ENCODE measurements at regions not wholly inside any gene's neighbourhood (a gene's known extent, or its start where the extent isn't known, plus 50 kb on each side); places are given as distances from the start of the nearest gene placed in this dataset.

DNA sequence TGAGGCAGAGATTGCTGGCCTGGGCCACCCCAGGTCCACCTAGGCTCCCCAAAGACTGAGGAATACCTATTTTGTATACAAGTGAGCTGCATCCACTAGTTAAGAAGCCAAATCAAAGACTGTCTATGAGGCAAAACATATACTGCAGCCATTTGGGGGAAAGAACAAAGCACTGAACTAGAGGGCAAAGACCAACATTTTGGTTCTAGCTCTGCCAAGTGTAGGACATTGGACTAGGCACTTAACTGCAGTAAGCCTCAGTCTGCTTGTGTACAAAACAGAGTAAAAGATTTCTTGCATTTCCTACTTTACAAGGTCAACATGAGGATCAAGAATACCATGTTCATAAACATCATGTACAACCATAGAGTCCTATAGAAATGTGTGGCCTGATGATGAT, 94.8 kb upstream of the CYP1B1 start:
- H3K27me3 Mint-ChIP-seq (ENCODE audit: low read depth), result no peaks in the 10 kb centered on the region
- H3K9me3 Mint-ChIP-seq, result peaks cover 6% of the 10 kb centered on the region
- no peak overlapping the region for H3K4me3 Mint-ChIP-seq
- peaks cover 52% of the 10 kb centered on the region for H3K4me1 Mint-ChIP-seq
- TF ChIP-seq, protein P1, sequence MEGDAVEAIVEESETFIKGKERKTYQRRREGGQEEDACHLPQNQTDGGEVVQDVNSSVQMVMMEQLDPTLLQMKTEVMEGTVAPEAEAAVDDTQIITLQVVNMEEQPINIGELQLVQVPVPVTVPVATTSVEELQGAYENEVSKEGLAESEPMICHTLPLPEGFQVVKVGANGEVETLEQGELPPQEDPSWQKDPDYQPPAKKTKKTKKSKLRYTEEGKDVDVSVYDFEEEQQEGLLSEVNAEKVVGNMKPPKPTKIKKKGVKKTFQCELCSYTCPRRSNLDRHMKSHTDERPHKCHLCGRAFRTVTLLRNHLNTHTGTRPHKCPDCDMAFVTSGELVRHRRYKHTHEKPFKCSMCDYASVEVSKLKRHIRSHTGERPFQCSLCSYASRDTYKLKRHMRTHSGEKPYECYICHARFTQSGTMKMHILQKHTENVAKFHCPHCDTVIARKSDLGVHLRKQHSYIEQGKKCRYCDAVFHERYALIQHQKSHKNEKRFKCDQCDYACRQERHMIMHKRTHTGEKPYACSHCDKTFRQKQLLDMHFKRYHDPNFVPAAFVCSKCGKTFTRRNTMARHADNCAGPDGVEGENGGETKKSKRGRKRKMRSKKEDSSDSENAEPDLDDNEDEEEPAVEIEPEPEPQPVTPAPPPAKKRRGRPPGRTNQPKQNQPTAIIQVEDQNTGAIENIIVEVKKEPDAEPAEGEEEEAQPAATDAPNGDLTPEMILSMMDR (IDR thresholded peaks at IDR 0.05; ENCODE audit: unreplicated experiment in 3 of 3), result no peak
- H3K36me3 Mint-ChIP-seq (ENCODE audit: low read depth), result peaks cover 9% of the 10 kb centered on the region
- peak overlapping the region in 2 of 3 experiments; percentile 77 to 87 for H3K27ac Mint-ChIP-seq

DNA sequence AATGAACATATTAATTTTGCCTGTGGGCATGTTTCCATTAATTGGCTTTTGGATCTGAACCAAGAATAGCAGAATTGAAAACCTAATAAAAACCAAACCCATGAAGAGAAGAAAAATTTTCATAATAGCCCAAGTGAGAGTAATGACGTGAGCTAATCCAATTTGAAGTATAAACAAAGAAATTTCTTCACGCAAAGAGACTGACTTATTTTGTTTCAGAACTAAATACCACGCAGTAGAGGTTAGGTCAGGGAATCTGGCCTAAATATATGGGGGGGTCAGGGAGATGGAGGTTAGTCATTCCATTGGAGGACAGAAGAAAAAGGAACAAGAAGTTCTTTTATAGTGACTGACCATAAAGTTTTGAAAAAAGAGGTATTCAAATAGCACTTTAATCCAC, 94.1 kb upstream of the CYP1B1 start:
- Mint-ChIP-seq H3K4me1 (peaks cover 56% of the 10 kb centered on the region), H3K27ac (peak overlapping the region; percentile 43 to 87 (median 77)), H3K27me3 (ENCODE audit: low read depth) (no peaks in the 10 kb centered on the region), H3K4me3 (no peak overlapping the region), H3K9me3 (peaks cover 6% of the 10 kb centered on the region), H3K36me3 (ENCODE audit: low read depth) (peaks cover 9% of the 10 kb centered on the region)
- TF ChIP-seq, protein P1 (IDR thresholded peaks at IDR 0.05; ENCODE audit: unreplicated experiment in 3 of 3), result no peak

DNA sequence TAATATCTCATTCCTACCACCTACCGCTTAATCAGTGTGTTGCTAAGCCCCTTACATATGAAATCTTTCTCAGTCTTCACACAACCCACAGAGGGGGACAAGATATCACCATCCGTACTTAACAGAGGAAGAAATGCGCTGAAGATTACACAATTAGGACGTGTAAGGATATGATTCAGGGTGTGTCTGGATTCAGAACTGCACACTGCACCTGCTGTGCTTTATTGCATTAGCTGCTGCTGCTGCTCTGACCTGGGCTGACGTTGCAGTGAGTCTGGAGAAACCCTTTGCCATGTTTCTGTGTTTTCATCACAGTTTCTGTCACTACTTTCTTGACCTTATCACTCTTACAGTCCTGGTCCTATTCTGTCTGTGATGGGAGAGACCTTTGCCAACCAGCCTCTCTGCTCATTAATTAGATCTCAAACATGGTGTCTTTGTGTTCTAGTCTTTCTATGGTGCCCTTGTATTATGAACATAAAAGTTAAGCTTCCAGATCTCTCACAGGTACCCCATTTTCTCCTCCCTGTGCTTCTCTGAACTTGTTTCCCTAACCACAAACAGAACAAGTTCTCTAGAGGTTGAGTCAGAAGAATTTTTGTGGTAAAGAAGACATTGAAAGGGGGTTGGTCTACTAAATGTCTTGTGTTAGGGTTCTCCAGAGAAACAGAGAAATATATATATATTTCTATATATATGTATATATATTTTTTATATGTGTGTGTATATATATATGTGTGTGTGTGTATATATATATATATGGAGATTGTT, 92.9 kb upstream of the CYP1B1 start:
- TF ChIP-seq, protein P1 (IDR thresholded peaks at IDR 0.05; ENCODE audit: unreplicated experiment in 3 of 3), result no peak
- peaks cover 9% of the 10 kb centered on the region for H3K36me3 Mint-ChIP-seq (ENCODE audit: low read depth)
- H3K4me3 Mint-ChIP-seq, result no peak overlapping the region
- H3K4me1 Mint-ChIP-seq, result peaks cover 59% of the 10 kb centered on the region
- peak overlapping the region; percentile 82 to 93 (median 84) for H3K27ac Mint-ChIP-seq
- peaks cover 6% of the 10 kb centered on the region for H3K9me3 Mint-ChIP-seq
- no peaks in the 10 kb centered on the region for H3K27me3 Mint-ChIP-seq (ENCODE audit: low read depth)

DNA sequence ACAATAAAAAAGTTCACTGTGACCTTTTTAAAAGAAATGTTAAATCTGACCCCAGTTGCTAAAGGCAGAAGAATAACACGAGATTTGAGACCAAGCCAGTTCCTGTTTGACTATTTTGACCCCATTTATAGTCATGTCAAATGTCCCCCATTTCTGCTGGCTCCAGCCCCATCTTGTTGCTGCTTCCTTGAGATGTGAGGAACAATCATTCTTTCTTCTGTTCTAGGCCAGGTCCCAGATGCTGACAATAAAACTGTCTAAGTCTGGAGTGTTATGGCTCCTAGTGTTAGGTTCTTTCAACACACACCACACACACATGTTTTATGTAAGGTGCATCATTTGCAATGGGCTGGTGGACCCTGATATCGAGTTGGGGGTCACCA, 92.0 kb upstream of the CYP1B1 start:
- H3K4me3 Mint-ChIP-seq, result no peak overlapping the region
- TF ChIP-seq, protein P1 (IDR thresholded peaks at IDR 0.05; ENCODE audit: unreplicated experiment in 3 of 3), result no peak
- peaks cover 6% of the 10 kb centered on the region for H3K9me3 Mint-ChIP-seq
- H3K27ac Mint-ChIP-seq, result peak overlapping the region; percentile 82 to 93 (median 84)
- no peaks in the 10 kb centered on the region for H3K27me3 Mint-ChIP-seq (ENCODE audit: low read depth)
- H3K4me1 Mint-ChIP-seq, result peaks cover 65% of the 10 kb centered on the region
- H3K36me3 Mint-ChIP-seq (ENCODE audit: low read depth), result peaks cover 9% of the 10 kb centered on the region

DNA sequence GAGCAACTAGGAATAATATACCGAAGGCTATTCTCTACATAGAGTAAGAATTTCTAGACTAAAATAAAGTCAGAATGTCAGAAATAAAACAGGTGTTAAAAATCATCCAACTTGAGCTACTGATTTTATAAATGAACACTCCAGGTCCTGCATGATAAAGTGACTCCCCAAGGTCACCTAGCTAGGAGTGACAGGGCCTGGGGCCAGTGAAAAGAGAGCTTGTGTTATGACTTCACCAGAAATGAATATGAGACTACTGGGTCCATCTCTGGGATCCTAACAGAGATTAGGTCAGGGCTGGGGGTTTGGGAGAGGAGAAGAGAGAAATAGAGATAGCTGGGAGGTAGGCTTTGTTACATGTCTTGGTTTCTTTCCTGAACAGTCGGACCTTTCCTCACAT, 89.7 kb upstream of the CYP1B1 start:
- H3K4me3 Mint-ChIP-seq, result no peak overlapping the region
- peaks cover 6% of the 10 kb centered on the region for H3K9me3 Mint-ChIP-seq
- H3K27ac Mint-ChIP-seq, result peak overlapping the region; percentile 17 to 93 (median 48)
- peaks cover 77% of the 10 kb centered on the region for H3K4me1 Mint-ChIP-seq
- TF ChIP-seq, protein P1 (IDR thresholded peaks at IDR 0.05; ENCODE audit: unreplicated experiment in 3 of 3), result no peak
- peaks cover 9% of the 10 kb centered on the region for H3K36me3 Mint-ChIP-seq (ENCODE audit: low read depth)
- H3K27me3 Mint-ChIP-seq (ENCODE audit: low read depth), result peaks cover 4% of the 10 kb centered on the region

DNA sequence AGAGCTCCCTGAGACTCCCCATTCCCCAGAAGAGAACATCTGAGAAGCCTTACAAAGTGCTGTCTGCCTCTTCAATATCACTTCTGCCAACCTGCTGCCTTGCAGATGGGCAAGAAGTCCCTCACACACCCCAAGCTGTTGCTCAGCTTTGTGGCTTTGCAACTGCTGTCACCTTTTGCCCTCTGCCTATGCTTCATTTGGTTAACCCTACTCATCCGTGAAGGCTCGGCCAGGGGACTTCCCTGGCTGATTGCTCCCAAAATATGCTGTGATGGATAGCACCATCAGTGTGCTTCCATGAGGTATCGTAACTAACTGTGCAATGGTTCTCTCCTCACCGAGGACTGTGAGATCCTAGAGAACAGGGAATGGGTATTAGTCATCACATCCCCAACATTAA, 88.9 kb upstream of the CYP1B1 start:
- Mint-ChIP-seq H3K36me3 (ENCODE audit: low read depth) (peaks cover 3% of the 10 kb centered on the region), H3K27me3 (ENCODE audit: low read depth) (peaks cover 4% of the 10 kb centered on the region), H3K9me3 (peaks cover under 1% of the 10 kb centered on the region), H3K4me3 (no peak overlapping the region), H3K27ac (peak overlapping the region; percentile 2 to 93 (median 20)), H3K4me1 (peaks cover 79% of the 10 kb centered on the region)
- TF ChIP-seq, protein P1 (IDR thresholded peaks at IDR 0.05; ENCODE audit: unreplicated experiment in 3 of 3), result no peak
